ENCODE measurements at regions not wholly inside any gene's neighbourhood (a gene's known extent, or its start where the extent isn't known, plus 50 kb on each side); places are given as distances from the start of the nearest gene placed in this dataset.

GRCh38 chr7:12016439-12016838, 184.4 kb upstream of the THSD7A start:
- TF ChIP-seq, protein P1, sequence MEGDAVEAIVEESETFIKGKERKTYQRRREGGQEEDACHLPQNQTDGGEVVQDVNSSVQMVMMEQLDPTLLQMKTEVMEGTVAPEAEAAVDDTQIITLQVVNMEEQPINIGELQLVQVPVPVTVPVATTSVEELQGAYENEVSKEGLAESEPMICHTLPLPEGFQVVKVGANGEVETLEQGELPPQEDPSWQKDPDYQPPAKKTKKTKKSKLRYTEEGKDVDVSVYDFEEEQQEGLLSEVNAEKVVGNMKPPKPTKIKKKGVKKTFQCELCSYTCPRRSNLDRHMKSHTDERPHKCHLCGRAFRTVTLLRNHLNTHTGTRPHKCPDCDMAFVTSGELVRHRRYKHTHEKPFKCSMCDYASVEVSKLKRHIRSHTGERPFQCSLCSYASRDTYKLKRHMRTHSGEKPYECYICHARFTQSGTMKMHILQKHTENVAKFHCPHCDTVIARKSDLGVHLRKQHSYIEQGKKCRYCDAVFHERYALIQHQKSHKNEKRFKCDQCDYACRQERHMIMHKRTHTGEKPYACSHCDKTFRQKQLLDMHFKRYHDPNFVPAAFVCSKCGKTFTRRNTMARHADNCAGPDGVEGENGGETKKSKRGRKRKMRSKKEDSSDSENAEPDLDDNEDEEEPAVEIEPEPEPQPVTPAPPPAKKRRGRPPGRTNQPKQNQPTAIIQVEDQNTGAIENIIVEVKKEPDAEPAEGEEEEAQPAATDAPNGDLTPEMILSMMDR (IDR thresholded peaks at IDR 0.05): no peak
- TF ChIP-seq POLR2AphosphoS5 (IDR thresholded peaks at IDR 0.05): no peak
